ENCODE measurements at regions not wholly inside any gene's neighbourhood (a gene's known extent, or its start where the extent isn't known, plus 50 kb on each side); places are given as distances from the start of the nearest gene placed in this dataset.

DNA sequence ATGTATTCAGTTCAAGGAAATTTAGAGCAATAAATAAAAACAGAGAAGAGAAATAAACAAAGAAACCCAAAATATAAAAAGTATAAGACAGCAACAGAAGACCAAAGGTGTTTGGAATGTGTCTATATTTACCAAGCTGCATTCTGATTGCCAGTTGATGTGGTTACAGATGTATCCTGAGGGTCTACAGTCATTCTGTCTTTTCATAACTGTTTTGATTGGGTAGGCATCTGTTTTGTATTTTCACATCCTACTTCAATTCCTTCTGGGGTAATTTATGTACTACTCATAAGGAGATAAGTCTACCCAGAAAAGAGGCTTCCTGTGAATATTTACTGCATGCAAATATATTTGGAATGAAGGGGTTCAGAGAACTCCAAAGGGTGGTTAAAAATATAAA lies 596.8 kb upstream of the GCFC2 start:
- in situ Hi-C loops (cut with HindIII; ENCODE audit: low sequenced_read_pairs): no loop called here
- no peak for DNase-seq (ENCODE audit: low read depth)
- no peak overlapping the region for H3K4me3 ChIP-seq (ENCODE audit: low read depth, low read length)
- TF ChIP-seq, protein P1, sequence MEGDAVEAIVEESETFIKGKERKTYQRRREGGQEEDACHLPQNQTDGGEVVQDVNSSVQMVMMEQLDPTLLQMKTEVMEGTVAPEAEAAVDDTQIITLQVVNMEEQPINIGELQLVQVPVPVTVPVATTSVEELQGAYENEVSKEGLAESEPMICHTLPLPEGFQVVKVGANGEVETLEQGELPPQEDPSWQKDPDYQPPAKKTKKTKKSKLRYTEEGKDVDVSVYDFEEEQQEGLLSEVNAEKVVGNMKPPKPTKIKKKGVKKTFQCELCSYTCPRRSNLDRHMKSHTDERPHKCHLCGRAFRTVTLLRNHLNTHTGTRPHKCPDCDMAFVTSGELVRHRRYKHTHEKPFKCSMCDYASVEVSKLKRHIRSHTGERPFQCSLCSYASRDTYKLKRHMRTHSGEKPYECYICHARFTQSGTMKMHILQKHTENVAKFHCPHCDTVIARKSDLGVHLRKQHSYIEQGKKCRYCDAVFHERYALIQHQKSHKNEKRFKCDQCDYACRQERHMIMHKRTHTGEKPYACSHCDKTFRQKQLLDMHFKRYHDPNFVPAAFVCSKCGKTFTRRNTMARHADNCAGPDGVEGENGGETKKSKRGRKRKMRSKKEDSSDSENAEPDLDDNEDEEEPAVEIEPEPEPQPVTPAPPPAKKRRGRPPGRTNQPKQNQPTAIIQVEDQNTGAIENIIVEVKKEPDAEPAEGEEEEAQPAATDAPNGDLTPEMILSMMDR (IDR thresholded peaks at IDR 0.05; ENCODE audit: low read depth, low read length, missing control alignments): no peak

- H3K4me3 ChIP-seq (ENCODE audit: low read depth, low read length): no peak overlapping the region
- no peak for DNase-seq (ENCODE audit: low read depth)
- in situ Hi-C loops (cut with HindIII; ENCODE audit: low sequenced_read_pairs): no loop called here
- TF ChIP-seq, protein P1 (IDR thresholded peaks at IDR 0.05; ENCODE audit: low read depth, low read length, missing control alignments): no peak
These were observed 587.3 kb upstream of the GCFC2 start for GRCh38 chr2:76298041-76298440.

- in situ Hi-C loops (cut with HindIII; ENCODE audit: low sequenced_read_pairs): no loop called here
- no peak for DNase-seq (ENCODE audit: low read depth)
These were observed 585.7 kb upstream of the GCFC2 start for GRCh38 chr2:76296438-76296837.

GRCh38 chr2:76295762-76296161 lies 585.0 kb upstream of the GCFC2 start:
- no peak overlapping the region for H3K4me3 ChIP-seq (ENCODE audit: low read depth, low read length)
- TF ChIP-seq, protein P1 (IDR thresholded peaks at IDR 0.05; ENCODE audit: low read depth, low read length, missing control alignments): no peak
- DNase-seq (ENCODE audit: low read depth): no peak
- in situ Hi-C loops (cut with HindIII; ENCODE audit: low sequenced_read_pairs): no loop called here

More at GRCh38 chr2:76296438-76296837, 585.7 kb upstream of the GCFC2 start:
- H3K4me3 ChIP-seq (ENCODE audit: low read depth, low read length): no peak overlapping the region
- TF ChIP-seq, protein P1 (IDR thresholded peaks at IDR 0.05; ENCODE audit: low read depth, low read length, missing control alignments): no peak

- H3K4me3 ChIP-seq (ENCODE audit: low read depth, low read length): no peak overlapping the region
- DNase-seq (ENCODE audit: low read depth): no peak
- in situ Hi-C loops (cut with HindIII; ENCODE audit: low sequenced_read_pairs): no loop called here
- TF ChIP-seq, protein P1 (IDR thresholded peaks at IDR 0.05; ENCODE audit: low read depth, low read length, missing control alignments): no peak
These were observed 577.9 kb upstream of the GCFC2 start for GRCh38 chr2:76288598-76288997.

DNA sequence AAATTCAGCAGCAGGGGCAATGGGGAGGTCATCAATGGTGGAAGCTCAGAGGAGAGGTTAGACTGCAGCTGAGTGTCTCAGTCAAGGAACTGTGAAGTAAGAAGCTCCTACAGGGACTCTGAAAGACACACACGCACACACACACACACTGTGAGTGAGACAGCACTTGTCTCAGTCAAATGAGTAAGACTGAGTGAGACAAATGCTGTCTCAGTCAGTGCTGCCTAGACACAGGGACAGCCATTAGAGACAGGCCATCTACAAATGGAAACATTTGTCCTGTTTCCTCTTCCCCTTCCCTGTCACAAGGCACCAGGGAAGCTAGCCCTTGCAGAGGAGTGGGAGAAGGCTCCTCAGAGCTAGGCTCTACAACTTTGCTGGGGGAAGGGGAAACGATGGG lies 577.4 kb upstream of the GCFC2 start:
- in situ Hi-C loops (cut with HindIII; ENCODE audit: low sequenced_read_pairs): no loop called here
- no peak overlapping the region for H3K4me3 ChIP-seq (ENCODE audit: low read depth, low read length)
- TF ChIP-seq, protein P1 (IDR thresholded peaks at IDR 0.05; ENCODE audit: low read depth, low read length, missing control alignments): no peak
- DNase-seq (ENCODE audit: low read depth): no peak

DNA sequence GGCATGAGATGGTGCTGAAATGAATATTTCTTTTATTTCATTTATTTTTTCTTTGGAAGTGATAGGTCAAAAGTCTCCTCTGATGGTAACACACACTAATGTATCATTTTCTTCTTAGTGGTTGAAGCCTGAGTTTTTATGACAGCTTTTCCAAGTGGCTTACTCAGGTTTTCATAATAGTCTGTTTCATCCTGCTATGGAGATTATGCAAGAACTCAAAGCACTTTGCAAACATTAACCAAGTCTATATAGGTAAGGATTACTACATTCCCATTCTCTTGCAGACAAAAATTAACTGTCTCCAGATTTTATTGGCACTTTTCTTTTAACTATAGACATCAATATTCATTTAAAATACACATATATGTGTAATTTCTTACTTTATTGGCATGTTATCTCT lies 572.6 kb upstream of the GCFC2 start:
- TF ChIP-seq, protein P1 (IDR thresholded peaks at IDR 0.05; ENCODE audit: low read depth, low read length, missing control alignments): no peak
- DNase-seq (ENCODE audit: low read depth): no peak
- no peak overlapping the region for H3K4me3 ChIP-seq (ENCODE audit: low read depth, low read length)
- in situ Hi-C loops (cut with HindIII; ENCODE audit: low sequenced_read_pairs): no loop called here

Measured in astrocyte of the cerebellum (primary cell).